ENCODE measurements at regions not wholly inside any gene's neighbourhood (a gene's known extent, or its start where the extent isn't known, plus 50 kb on each side); places are given as distances from the start of the nearest gene placed in this dataset.

DNA sequence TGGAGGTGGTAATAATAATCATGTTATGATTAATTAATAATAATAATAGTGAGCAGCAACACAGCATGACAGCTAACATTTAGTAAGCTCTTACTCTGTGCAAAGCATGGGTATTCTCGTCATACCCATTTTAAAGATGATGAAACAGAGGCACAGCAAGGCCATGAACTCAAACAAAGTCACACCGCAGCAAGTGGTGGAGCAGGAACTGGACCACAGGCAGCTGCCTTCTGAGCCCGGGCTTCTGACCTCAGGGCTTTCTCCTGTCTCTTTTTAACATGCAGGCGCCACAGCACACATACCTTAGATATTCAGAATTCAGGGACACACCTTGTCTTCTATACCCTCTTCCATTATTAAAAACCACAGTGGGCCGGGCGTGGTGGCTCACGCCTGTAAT, 50.7 kb upstream of the SPATA12 start:
- H3K36me3 ChIP-seq: no peaks in the 10 kb centered on the region
- no peaks in the 10 kb centered on the region for H3K27me3 ChIP-seq
- peaks cover 22 to 64% (median 39%) of the 10 kb centered on the region in 4 donors for H3K4me1 ChIP-seq
- TF ChIP-seq EP300 (IDR thresholded peaks at IDR 0.05): no peak
- TF ChIP-seq POLR2A (IDR thresholded peaks at IDR 0.05): no peak
- no peak for TF ChIP-seq CTCF (IDR thresholded peaks at IDR 0.05)
- TF ChIP-seq POLR2AphosphoS5 (IDR thresholded peaks at IDR 0.05): no peak
- WGBS, 5 donors: 89 to 97% (median 95%) methylated on average over 7 of the region's 7 CpGs
- peak overlapping the region in 2 of 5 donors; percentile 81 to 87 for H3K27ac ChIP-seq
- no peaks in the 10 kb centered on the region for H3K9me3 ChIP-seq
- H3K4me3 ChIP-seq: no peak overlapping the region
- DNase-seq: no peak
- intact Hi-C loops (cut with DNase I; ENCODE audit: low total_unique reads): loop anchor here (10.0 kb wide), 1 partner anchor 65 kb away; no protein-coding TSS in a partner anchor

DNA sequence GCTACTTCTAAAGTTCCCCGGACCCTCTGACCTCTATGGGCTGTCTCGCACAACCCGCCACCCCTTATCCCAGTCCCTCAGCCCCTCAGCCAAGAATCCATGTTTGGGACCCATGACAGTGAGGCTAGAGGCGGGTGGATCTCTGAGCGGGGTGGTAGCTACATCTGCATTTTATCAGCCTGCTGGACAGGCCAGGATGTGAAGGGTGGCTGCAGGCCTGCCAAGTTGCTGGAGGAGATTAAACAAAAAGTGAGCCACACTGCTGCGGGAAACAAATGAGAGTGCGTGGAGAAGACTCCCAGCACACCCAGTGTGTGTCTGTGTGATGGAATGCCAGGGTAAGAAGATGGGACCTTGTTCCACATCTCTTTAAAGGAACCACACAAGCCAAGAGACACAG, 51.1 kb upstream of the SPATA12 start:
- Histone ChIP-seq H3K27me3 (no peaks in the 10 kb centered on the region), H3K9me3 (no peaks in the 10 kb centered on the region), H3K36me3 (no peaks in the 10 kb centered on the region), H3K4me1 (peaks cover 22 to 60% (median 36%) of the 10 kb centered on the region in 4 donors), H3K27ac (peak overlapping the region in 4 of 5 donors; percentile 73 to 88 (median 84)), H3K4me3 (no peak overlapping the region)
- TF ChIP-seq POLR2AphosphoS5 (IDR thresholded peaks at IDR 0.05): peak in 1 of 3 donors; percentile 55
- no peak for TF ChIP-seq POLR2A (IDR thresholded peaks at IDR 0.05)
- WGBS, 5 donors: 66 to 79% (median 71%) methylated on average over 6 to 7 of the region's 7 CpGs
- intact Hi-C loops (cut with DNase I; ENCODE audit: low total_unique reads): loop anchor here (10.0 kb wide), 1 partner anchor 65 kb away; no protein-coding TSS in a partner anchor
- peak in 1 of 2 donors; percentile 78 for DNase-seq

DNA sequence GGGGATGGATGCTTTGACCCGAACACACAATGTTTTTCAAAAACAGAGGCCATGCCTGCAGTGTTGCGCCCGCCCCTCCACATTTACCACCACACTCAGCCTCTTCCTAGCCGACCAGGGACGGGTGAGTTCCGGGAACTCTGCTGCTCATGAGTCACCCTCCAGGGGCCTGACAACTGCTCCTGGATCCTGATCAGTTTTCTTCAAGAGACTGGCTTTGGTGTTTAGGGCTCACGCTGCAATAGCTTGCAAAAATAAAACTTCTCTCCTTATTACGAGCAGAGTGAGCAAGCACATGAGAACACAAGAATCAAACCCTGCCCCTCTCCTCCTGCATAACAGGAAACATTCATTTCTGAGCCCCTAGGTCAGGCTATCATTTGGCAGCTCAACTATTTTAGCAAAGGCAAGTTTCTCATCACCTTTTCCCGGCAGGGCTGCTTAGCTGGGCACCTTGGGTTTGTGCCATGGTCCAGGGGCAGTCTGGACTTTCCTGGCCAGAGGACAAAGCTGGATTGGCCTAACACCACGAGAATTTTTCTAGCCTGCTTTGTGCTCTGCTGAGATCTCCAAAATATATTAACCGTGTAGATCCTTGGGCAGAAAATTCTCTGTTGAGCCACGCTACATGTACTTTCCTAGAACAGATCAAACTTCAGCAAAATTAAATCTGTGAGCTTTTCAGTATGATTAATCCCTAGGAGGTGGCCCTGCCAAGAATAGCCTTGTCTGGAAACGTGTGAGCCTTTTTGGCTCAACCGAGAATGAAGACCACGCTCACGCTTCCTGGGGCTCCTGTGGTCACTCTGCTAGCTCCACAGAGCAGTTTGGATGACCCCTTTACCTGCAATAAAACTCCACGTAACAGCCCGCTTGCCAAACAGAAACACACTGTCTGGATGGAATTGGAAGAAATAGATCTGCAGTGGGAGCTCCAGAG, 52.7 kb upstream of the SPATA12 start:
- TF ChIP-seq POLR2AphosphoS5 (IDR thresholded peaks at IDR 0.05) (peak in 1 of 3 donors; percentile 67), EP300 (IDR thresholded peaks at IDR 0.05) (no peak), POLR2A (IDR thresholded peaks at IDR 0.05) (no peak), CTCF (IDR thresholded peaks at IDR 0.05) (no peak)
- peak; percentile 56 to 76 for DNase-seq
- no peaks in the 10 kb centered on the region for H3K9me3 ChIP-seq
- peak overlapping the region; percentile 35 to 88 (median 81) for H3K27ac ChIP-seq
- H3K4me3 ChIP-seq: no peak overlapping the region
- H3K27me3 ChIP-seq: no peaks in the 10 kb centered on the region
- H3K4me1 ChIP-seq: peaks cover 22 to 55% (median 34%) of the 10 kb centered on the region in 4 donors
- whole genome bisulfite sequencing, 5 donors: 21 to 47% (median 42%) methylated on average over 18 of the region's 18 CpGs
- intact Hi-C loops (cut with DNase I; ENCODE audit: low total_unique reads): loop anchor here (10.0 kb wide), 1 partner anchor 67 kb away; no protein-coding TSS in a partner anchor
- H3K36me3 ChIP-seq: no peaks in the 10 kb centered on the region

GRCh38 chr3:57006949-57007419, 53.5 kb upstream of the SPATA12 start:
- no peak overlapping the region for H3K4me3 ChIP-seq
- no peaks in the 10 kb centered on the region for H3K27me3 ChIP-seq
- TF ChIP-seq POLR2AphosphoS5 (IDR thresholded peaks at IDR 0.05): peak in 1 of 3 donors; percentile 38
- no peak for TF ChIP-seq POLR2A (IDR thresholded peaks at IDR 0.05)
- peak; percentile 60 to 87 for DNase-seq
- 32 to 46% (median 37%) methylated on average over 7 of the region's 7 CpGs for WGBS, 5 donors
- H3K4me1 ChIP-seq: peaks cover 22 to 55% (median 34%) of the 10 kb centered on the region in 4 donors
- H3K36me3 ChIP-seq: no peaks in the 10 kb centered on the region
- H3K27ac ChIP-seq: peak overlapping the region; percentile 6 to 88 (median 81)
- intact Hi-C loops (cut with DNase I; ENCODE audit: low total_unique reads): loop anchor here (10.0 kb wide), 1 partner anchor 68 kb away; no protein-coding TSS in a partner anchor
- no peaks in the 10 kb centered on the region for H3K9me3 ChIP-seq

DNA sequence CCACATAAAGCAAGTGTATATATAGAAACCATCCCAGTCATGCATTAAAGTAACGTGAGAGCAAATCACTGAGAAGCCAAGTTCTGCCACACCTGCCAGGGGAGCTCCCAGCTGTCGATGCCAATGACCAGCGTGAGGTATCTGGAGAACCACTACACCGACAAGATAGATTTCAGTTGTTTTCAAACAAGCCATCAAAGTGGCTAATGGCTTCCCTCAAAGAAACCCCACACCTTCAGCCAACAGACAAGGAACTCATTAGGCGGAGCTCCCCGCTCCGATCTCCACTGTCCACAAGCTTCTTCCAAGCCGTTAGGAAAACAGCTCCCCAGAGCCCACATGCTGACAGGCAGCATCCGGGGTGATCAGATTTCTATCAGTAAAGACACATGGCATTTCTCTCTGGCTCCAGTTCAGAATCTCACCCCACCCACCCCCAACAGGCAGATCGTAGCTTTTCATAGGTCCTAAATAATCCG, 54.2 kb upstream of the SPATA12 start:
- Histone ChIP-seq H3K4me1 (peaks cover 22 to 48% (median 34%) of the 10 kb centered on the region in 4 donors), H3K27me3 (no peaks in the 10 kb centered on the region), H3K27ac (peak overlapping the region in 4 of 5 donors; percentile 73 to 88 (median 84)), H3K9me3 (no peaks in the 10 kb centered on the region), H3K36me3 (no peaks in the 10 kb centered on the region), H3K4me3 (no peak overlapping the region)
- WGBS, 5 donors: 84 to 93% (median 89%) methylated on average over 11 of the region's 11 CpGs
- intact Hi-C loops (cut with DNase I; ENCODE audit: low total_unique reads): loop anchor here (10.0 kb wide), 1 partner anchor 69 kb away; no protein-coding TSS in a partner anchor
- TF ChIP-seq EP300 (IDR thresholded peaks at IDR 0.05) (no peak), POLR2A (IDR thresholded peaks at IDR 0.05) (no peak), CTCF (IDR thresholded peaks at IDR 0.05) (no peak), POLR2AphosphoS5 (IDR thresholded peaks at IDR 0.05) (no peak)
- DNase-seq: no peak

Data from stomach (tissue), 8 donors.